Brain microvascular endothelial cell (primary cell): ENCODE measurements at regions not wholly inside any gene's neighbourhood (a gene's known extent, or its start where the extent isn't known, plus 50 kb on each side); places are given as distances from the start of the nearest gene placed in this dataset.

ENCODE experiments used
- DNase-seq: peaks from one replicate; pipeline ENCODE4 v3.0.0-alpha.2; 2020
- H3K27ac ChIP-seq: fragments of 250-450 bp; sonication (Bioruptor Pico); 2 replicates; pipeline ENCODE4 v1.5.1; 2020; ENCODE audit warnings: mild to moderate bottlenecking, moderate library complexity
- H3K27me3 ChIP-seq: fragments of 250-450 bp; sonication (Bioruptor Pico); replicated peaks from 2 replicates; pipeline ENCODE4 v1.5.1; 2020; ENCODE audit warnings: mild to moderate bottlenecking
- H3K36me3 ChIP-seq: fragments of 250-450 bp; sonication (Bioruptor Pico); replicated peaks from 2 replicates; pipeline ENCODE4 v1.5.1; 2020; ENCODE audit warnings: mild to moderate bottlenecking
- H3K4me3 ChIP-seq: 2 replicates; pipeline ENCODE4 v1.5.1; 2011; ENCODE audit warnings: low read depth, mild to moderate bottlenecking, control low read depth, low read length, moderate library complexity
- in situ Hi-C: cut with HindIII; loops from 2 replicates; pipeline ENCODE4 v1.10.0; 2017; ENCODE audit warnings: low sequenced_read_pairs, low pct_ligation_motif_present
- TF ChIP-seq, protein P1 (sequence below): IDR thresholded peaks from 2 replicates; pipeline ENCODE4 v1.5.1; 2011; ENCODE audit warnings: low read depth, mild to moderate bottlenecking, moderate library complexity, low read length, control low read depth, inconsistent platforms; ENCODE audit errors: missing control alignments

DNA sequence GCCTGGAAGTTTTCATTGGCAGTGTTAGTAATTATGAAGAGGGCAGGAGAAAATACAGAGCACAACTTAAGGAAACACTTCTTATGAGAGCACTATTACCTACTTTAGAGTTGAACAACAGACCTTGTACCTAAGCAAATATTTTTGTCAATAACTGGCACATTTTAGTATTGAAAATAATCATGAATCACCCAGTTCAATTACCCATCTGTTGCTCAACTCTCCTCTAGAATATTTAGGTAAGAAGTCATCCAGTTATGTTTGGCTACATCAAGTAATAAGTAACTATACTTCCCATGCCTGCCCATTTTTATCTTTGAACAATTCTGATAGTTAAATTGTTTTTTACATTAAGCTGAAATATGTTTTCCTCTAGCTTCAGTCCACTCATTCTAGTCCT, 893.4 kb downstream of the DIAPH3 start:
- H3K27ac ChIP-seq, result no peak overlapping the region
- no peak for DNase-seq

DNA sequence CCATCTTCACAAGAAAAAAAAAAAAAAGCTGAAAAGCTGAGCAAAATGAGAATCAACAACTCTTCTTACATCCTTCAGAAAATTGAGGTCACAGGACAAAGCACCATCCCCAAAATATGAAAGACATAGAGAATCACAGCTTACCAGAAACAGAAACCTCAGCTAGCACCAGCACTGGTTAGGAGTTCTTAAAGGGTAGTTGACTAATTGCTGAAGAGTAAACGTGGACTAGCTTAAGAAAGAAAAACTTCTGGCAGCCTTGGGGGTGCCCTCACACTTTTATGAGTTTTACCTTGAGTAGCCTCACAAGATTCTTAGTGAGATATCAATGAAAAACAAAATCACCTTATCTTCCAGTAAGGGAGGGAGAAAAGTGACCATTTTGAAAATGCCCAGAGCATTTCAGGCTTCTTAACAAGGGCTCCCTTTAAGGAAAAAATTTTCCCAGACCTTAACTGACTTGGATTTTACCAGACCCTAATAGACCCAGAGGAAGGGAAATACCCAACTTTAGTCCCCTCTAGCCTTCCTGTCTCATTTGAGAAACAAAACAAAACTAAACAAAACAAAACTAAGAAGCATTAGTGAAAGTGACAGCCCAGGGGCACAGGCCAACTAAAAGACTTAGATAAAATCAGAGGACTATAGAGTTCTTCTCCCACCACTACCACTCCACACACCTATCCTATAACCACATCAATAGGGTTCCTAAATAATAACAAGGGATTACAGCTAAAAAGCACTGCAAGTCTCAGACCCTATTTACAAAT, 888.6 kb downstream of the DIAPH3 start:
- DNase-seq, result no peak
- TF ChIP-seq, protein P1, sequence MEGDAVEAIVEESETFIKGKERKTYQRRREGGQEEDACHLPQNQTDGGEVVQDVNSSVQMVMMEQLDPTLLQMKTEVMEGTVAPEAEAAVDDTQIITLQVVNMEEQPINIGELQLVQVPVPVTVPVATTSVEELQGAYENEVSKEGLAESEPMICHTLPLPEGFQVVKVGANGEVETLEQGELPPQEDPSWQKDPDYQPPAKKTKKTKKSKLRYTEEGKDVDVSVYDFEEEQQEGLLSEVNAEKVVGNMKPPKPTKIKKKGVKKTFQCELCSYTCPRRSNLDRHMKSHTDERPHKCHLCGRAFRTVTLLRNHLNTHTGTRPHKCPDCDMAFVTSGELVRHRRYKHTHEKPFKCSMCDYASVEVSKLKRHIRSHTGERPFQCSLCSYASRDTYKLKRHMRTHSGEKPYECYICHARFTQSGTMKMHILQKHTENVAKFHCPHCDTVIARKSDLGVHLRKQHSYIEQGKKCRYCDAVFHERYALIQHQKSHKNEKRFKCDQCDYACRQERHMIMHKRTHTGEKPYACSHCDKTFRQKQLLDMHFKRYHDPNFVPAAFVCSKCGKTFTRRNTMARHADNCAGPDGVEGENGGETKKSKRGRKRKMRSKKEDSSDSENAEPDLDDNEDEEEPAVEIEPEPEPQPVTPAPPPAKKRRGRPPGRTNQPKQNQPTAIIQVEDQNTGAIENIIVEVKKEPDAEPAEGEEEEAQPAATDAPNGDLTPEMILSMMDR, result no peak
- Histone ChIP-seq H3K27me3 (no peaks in the 10 kb centered on the region), H3K27ac (no peak overlapping the region), H3K36me3 (no peaks in the 10 kb centered on the region), H3K4me3 (no peak overlapping the region)
- in situ Hi-C loops, result no loop called here

More for the DNA sequence above, 893.4 kb downstream of the DIAPH3 start:
- Histone ChIP-seq H3K27me3 (no peaks in the 10 kb centered on the region), H3K4me3 (no peak overlapping the region), H3K36me3 (no peaks in the 10 kb centered on the region)
- TF ChIP-seq, protein P1, result no peak
- in situ Hi-C loops, result no loop called here

DNA sequence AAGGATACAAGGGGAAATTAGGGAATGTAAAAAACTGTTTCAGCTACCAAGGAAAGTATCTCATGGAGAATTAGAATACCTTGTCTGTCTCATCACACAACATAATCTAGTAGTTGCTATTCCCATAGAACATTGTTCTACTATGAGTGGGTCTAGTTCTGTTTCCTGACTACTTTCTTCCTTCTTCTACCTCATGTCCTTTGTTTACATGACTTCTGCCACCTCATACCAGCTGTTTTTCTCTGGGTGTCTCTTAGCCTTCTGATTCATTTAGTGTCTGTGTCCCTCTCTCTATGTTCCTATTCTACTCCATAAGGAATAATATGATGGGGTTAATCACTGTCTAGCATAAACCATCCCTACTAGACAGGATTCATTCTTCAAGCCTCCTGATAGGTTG, 887.3 kb downstream of the DIAPH3 start:
- Histone ChIP-seq H3K4me3 (no peak overlapping the region), H3K27ac (no peak overlapping the region), H3K27me3 (no peaks in the 10 kb centered on the region), H3K36me3 (no peaks in the 10 kb centered on the region)
- in situ Hi-C loops, result no loop called here
- peak; percentile 27 for DNase-seq
- TF ChIP-seq, protein P1, result no peak

DNA sequence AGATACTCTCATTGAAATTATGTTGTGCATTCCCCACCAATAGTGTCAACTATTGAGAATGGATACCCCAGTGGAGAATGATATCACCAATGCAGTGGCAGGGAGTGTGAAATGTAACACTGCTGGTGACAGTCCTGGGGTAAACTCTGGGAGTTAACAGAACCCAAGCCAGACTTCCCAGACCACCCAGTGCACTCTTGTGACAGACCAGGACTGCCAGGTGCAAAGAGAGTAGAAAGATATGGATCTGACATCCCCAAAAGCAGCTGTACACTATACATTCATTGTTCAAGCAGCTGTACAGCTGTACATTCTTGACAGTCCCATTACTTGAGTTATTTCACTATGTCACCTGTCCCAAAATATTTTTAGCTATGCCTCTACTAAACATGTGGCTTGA, 886.6 kb downstream of the DIAPH3 start:
- TF ChIP-seq, protein P1, result no peak
- Histone ChIP-seq H3K27me3 (no peaks in the 10 kb centered on the region), H3K27ac (no peak overlapping the region), H3K4me3 (no peak overlapping the region), H3K36me3 (no peaks in the 10 kb centered on the region)
- in situ Hi-C loops, result no loop called here
- DNase-seq, result no peak

DNA sequence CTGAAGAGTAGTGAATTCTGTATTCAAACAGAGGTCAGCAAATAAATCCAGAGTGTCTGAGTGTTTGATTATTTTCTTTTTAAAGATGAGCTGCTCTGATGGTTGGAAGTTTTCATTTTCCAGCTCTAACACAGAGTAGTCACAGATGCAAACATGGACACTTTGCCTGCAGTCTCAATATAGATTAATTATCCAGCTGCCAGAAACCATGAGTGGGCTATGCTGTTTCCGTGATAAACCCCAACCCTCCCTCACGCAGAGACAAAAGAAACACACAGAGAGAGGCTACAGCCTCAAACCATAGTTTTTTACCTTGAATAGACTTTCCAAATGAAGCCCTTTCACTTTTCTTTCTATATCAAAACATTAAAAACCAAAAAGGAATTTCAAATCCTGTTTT, 884.7 kb downstream of the DIAPH3 start:
- no peak overlapping the region for H3K27ac ChIP-seq
- in situ Hi-C loops, result no loop called here
- no peaks in the 10 kb centered on the region for H3K36me3 ChIP-seq
- no peaks in the 10 kb centered on the region for H3K27me3 ChIP-seq
- TF ChIP-seq, protein P1, result no peak
- no peak overlapping the region for H3K4me3 ChIP-seq
- DNase-seq, result no peak

DNA sequence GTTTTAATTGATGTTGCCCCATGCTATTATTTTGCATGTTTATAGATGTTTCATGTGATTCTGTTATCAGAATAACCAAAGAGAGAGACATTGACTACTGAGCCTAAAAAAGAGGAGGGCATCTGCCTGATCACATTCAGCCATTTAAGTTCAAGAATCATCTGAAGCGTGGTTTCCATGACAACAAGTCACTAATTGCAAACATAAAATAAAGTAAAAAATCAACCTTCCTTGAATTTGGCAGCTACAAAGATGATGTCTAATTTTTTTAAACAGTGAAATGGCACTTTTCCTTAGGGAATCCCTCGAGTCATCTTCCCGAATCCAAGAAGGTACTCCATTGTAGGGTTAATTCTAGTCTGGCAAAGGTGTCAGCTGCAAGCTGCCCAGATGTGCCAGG, 884.2 kb downstream of the DIAPH3 start:
- no peaks in the 10 kb centered on the region for H3K36me3 ChIP-seq
- no peak overlapping the region for H3K27ac ChIP-seq
- DNase-seq, result no peak
- H3K4me3 ChIP-seq, result no peak overlapping the region
- H3K27me3 ChIP-seq, result no peaks in the 10 kb centered on the region
- TF ChIP-seq, protein P1, result no peak
- in situ Hi-C loops, result no loop called here
